H4 (cell line): ENCODE measurements at regions not wholly inside any gene's neighbourhood (a gene's known extent, or its start where the extent isn't known, plus 50 kb on each side); places are given as distances from the start of the nearest gene placed in this dataset.

ENCODE experiments used
- DNase-seq: peaks from one replicate; pipeline ENCODE4 v3.0.0-alpha.2; 2015; ENCODE audit warnings: low spot score

GRCh38 chr9:25613709-25614108 lies 64.5 kb downstream of the TUSC1 start:
- DNase-seq, result no peak

GRCh38 chr9:25603106-25603505 lies 75.1 kb downstream of the TUSC1 start:
- DNase-seq, result no peak

GRCh38 chr9:25602400-25603044 lies 75.7 kb downstream of the TUSC1 start:
- no peak for DNase-seq

- no peak for DNase-seq
Measured at GRCh38 chr9:25600501-25600900, 77.7 kb downstream of the TUSC1 start.

GRCh38 chr9:25584611-25585010 lies 93.6 kb downstream of the TUSC1 start:
- DNase-seq, result no peak

GRCh38 chr9:25573281-25573680 lies 105.0 kb downstream of the TUSC1 start:
- no peak for DNase-seq

- no peak for DNase-seq
Measured at GRCh38 chr9:25571491-25571890, 106.8 kb downstream of the TUSC1 start.

GRCh38 chr9:25570802-25571201 lies 107.4 kb downstream of the TUSC1 start:
- no peak for DNase-seq

- DNase-seq, result no peak
Measured at GRCh38 chr9:25562101-25562500, 116.1 kb downstream of the TUSC1 start.

GRCh38 chr9:25557645-25558300 lies 120.5 kb downstream of the TUSC1 start:
- no peak for DNase-seq

- DNase-seq, result no peak
Measured at GRCh38 chr9:25556540-25556939, 121.7 kb downstream of the TUSC1 start.

- no peak for DNase-seq
Measured at GRCh38 chr9:25548847-25549246, 129.4 kb downstream of the TUSC1 start.

- no peak for DNase-seq
Measured at GRCh38 chr9:25543806-25544205, 134.4 kb downstream of the TUSC1 start.

GRCh38 chr9:25542319-25542718 lies 135.9 kb downstream of the TUSC1 start:
- DNase-seq, result no peak

- no peak for DNase-seq
Measured at GRCh38 chr9:25537808-25538207, 140.4 kb downstream of the TUSC1 start.

- DNase-seq, result no peak
Measured at GRCh38 chr9:25519286-25519685, 159.0 kb downstream of the TUSC1 start.

- DNase-seq, result no peak
Measured at GRCh38 chr9:25517701-25518100, 160.5 kb downstream of the TUSC1 start.

- DNase-seq, result no peak
Measured at GRCh38 chr9:25513509-25514033, 164.7 kb downstream of the TUSC1 start.

- DNase-seq, result no peak
Measured at GRCh38 chr9:25505644-25506043, 172.6 kb downstream of the TUSC1 start.

- no peak for DNase-seq
Measured at GRCh38 chr9:25481372-25481771, 196.9 kb downstream of the TUSC1 start.

GRCh38 chr9:25480696-25481095 lies 197.5 kb downstream of the TUSC1 start:
- DNase-seq, result no peak

GRCh38 chr9:25472681-25473080 lies 205.6 kb downstream of the TUSC1 start:
- no peak for DNase-seq

GRCh38 chr9:25472085-25472607 lies 206.1 kb downstream of the TUSC1 start:
- DNase-seq, result no peak
